Fibroblast of pulmonary artery (primary cell): ENCODE measurements at regions not wholly inside any gene's neighbourhood (a gene's known extent, or its start where the extent isn't known, plus 50 kb on each side); places are given as distances from the start of the nearest gene placed in this dataset.

Source experiments
- DNase-seq: peaks from one replicate; pipeline ENCODE4 v3.0.0-alpha.2; 2010; ENCODE audit warnings: low read depth
- H3K4me3 ChIP-seq: replicated peaks from 2 replicates; pipeline ENCODE4 v1.5.1; 2011; ENCODE audit warnings: low read depth, mild to moderate bottlenecking, control low read depth, low read length, moderate library complexity
- CTCF ChIP-seq: IDR thresholded peaks from 2 replicates; pipeline ENCODE4 v1.5.1; 2011; ENCODE audit warnings: mild to moderate bottlenecking, control low read depth, low read length, inconsistent platforms; ENCODE audit errors: missing control alignments

GRCh38 chr19:30662211-30662861 lies 290.2 kb downstream of the ZNF536 start:
- TF ChIP-seq CTCF = no peak
- no peak overlapping the region for H3K4me3 ChIP-seq
- no peak for DNase-seq

DNA sequence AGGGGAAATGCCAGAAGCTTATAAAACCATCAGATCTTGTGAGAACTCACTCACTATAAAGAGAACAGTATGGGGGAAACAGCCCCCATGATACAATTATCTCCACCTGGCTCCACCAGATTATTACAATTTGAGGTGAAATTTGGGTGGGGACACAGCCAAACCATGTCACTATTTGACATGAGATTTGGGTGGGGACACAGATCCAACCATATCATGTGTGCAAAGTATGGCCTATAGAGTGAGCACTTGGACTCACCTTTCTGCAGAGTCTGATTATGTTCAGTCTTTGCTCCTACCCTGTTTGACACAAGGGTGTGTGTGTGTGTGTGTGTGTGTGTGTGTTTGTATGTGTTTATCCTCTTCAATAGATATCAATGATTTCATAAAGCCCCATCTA lies 287.5 kb downstream of the ZNF536 start:
- no peak for TF ChIP-seq CTCF
- no peak overlapping the region for H3K4me3 ChIP-seq
- DNase-seq = no peak

GRCh38 chr19:30656520-30657100 lies 284.4 kb downstream of the ZNF536 start:
- DNase-seq = no peak
- H3K4me3 ChIP-seq = no peak overlapping the region
- no peak for TF ChIP-seq CTCF

- no peak for DNase-seq
- no peak overlapping the region for H3K4me3 ChIP-seq
- no peak for TF ChIP-seq CTCF
Measured at GRCh38 chr19:30653646-30654386, 281.6 kb downstream of the ZNF536 start.

- no peak for DNase-seq
- H3K4me3 ChIP-seq = no peak overlapping the region
- TF ChIP-seq CTCF = no peak
Measured at GRCh38 chr19:30652751-30653150, 280.6 kb downstream of the ZNF536 start.

DNA sequence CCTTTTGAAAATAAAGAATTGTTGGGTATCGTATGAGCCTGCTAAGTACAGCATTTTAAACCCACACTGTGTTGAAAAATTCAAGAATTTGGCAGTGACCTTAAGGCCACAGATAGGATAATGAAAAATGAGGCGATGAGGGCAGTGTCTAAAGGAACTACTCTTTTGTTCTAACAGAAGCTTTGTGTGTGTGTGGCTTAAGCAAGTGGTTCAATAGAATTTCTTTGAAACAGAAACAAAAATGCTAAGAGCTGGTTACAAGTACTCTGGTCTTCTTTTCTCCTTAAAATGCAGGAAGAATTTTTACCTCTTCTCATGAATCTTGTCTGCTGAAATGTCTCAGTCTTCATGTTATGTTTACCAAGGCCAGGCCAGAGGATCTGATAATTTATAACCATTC lies 279.5 kb downstream of the ZNF536 start:
- no peak overlapping the region for H3K4me3 ChIP-seq
- no peak for DNase-seq
- no peak for TF ChIP-seq CTCF

DNA sequence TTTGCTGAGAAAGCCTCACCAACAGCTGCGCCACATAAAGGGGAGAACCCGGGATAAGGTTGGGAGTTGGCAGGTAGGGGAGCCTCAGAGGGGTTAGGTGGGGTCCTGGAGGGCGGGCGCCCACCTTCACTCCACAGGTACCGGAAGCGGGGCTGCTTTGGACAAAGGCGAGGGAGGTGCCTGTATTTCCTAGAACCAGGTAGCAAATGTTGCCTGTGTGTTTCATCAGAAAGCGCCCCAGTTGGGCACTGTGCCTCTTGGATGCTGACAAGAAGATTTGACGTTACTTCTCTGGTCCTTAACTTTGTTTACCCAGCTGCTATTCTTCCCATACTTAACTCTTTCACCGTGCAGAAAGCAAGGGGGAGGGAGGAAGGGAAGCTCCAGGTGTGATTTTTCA lies 278.9 kb downstream of the ZNF536 start:
- H3K4me3 ChIP-seq = no peak overlapping the region
- no peak for DNase-seq
- no peak for TF ChIP-seq CTCF
